Activated naive CD4-positive, alpha-beta T cell treated with anti-CD3 and anti-CD28 coated beads, Interleukin-2, amount 50 U/mL, for 24 hours (primary cell): ENCODE measurements at regions not wholly inside any gene's neighbourhood (a gene's known extent, or its start where the extent isn't known, plus 50 kb on each side); places are given as distances from the start of the nearest gene placed in this dataset.

Experiments used
- H3K27ac Mint-ChIP-seq: one replicate; pipeline ENCODE4 v1.8.0; 2021; ENCODE audit warnings: mild to moderate bottlenecking, mixed read lengths
- H3K27me3 Mint-ChIP-seq: one replicate; pipeline ENCODE4 v1.8.0; 2021; ENCODE audit warnings: mixed read lengths
- H3K36me3 Mint-ChIP-seq: one replicate; pipeline ENCODE4 v1.8.0; 2021; ENCODE audit warnings: mixed read lengths
- H3K4me1 Mint-ChIP-seq: one replicate; pipeline ENCODE4 v1.8.0; 2021; ENCODE audit warnings: mixed read lengths
- H3K4me3 Mint-ChIP-seq: one replicate; pipeline ENCODE4 v1.8.0; 2021; ENCODE audit warnings: mild to moderate bottlenecking, mixed read lengths
- H3K9me3 Mint-ChIP-seq: one replicate; pipeline ENCODE4 v1.8.0; 2021; ENCODE audit warnings: mixed read lengths

GRCh38 chr12:90045559-90045958 lies 336.9 kb upstream of the ATP2B1 start:
- H3K27me3 Mint-ChIP-seq = no peaks in the 10 kb centered on the region
- H3K4me1 Mint-ChIP-seq = no peaks in the 10 kb centered on the region
- H3K9me3 Mint-ChIP-seq = no peaks in the 10 kb centered on the region
- H3K36me3 Mint-ChIP-seq = no peaks in the 10 kb centered on the region
- H3K4me3 Mint-ChIP-seq = no peak overlapping the region
- no peak overlapping the region for H3K27ac Mint-ChIP-seq

- no peak overlapping the region for H3K27ac Mint-ChIP-seq
- H3K36me3 Mint-ChIP-seq = no peaks in the 10 kb centered on the region
- no peaks in the 10 kb centered on the region for H3K4me1 Mint-ChIP-seq
- H3K4me3 Mint-ChIP-seq = no peak overlapping the region
- no peaks in the 10 kb centered on the region for H3K9me3 Mint-ChIP-seq
- H3K27me3 Mint-ChIP-seq = no peaks in the 10 kb centered on the region
Observed at GRCh38 chr12:90044069-90044468, 335.4 kb upstream of the ATP2B1 start.

DNA sequence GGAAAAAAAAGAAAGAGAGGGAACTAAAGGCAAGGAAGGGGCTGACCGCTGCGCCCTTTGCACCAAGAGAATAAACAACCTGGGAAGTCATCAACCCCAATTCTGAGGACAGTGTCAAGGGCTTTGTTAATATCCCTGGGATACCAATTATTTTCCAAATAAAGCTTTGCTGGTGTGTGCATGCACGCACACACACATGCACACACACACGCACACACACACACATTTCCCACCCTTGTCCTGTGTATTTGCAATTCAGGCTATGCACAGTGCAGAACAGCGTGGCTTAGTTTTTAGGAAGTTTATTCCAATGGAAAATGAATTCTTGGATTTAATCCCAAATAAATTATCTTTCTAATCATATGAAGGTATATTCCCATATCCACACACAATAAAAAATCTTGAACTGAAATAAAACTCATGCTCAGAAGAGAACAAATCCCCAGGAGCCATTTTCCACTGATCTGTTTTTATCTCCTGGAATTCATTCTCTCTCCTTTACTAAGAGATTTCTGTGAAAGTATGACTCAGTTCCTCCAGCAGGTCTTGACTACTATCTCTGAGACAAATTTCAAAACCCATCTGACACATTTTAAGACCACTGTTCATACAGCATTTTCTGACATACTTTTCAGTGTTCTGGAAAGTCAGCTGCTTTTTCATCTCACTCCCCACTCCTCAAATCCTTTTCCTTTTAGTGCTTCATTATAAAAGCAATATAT lies 334.4 kb upstream of the ATP2B1 start:
- Mint-ChIP-seq H3K36me3 (no peaks in the 10 kb centered on the region), H3K27ac (no peak overlapping the region), H3K27me3 (no peaks in the 10 kb centered on the region), H3K4me1 (no peaks in the 10 kb centered on the region), H3K4me3 (no peak overlapping the region), H3K9me3 (no peaks in the 10 kb centered on the region)

- Mint-ChIP-seq H3K27me3 (no peaks in the 10 kb centered on the region), H3K4me3 (no peak overlapping the region), H3K4me1 (peaks cover 14% of the 10 kb centered on the region), H3K27ac (no peak overlapping the region), H3K9me3 (peaks cover 5% of the 10 kb centered on the region), H3K36me3 (no peaks in the 10 kb centered on the region)
Observed at GRCh38 chr12:90038289-90038688, 329.7 kb upstream of the ATP2B1 start.

- no peak overlapping the region for H3K27ac Mint-ChIP-seq
- no peak overlapping the region for H3K4me3 Mint-ChIP-seq
- no peaks in the 10 kb centered on the region for H3K36me3 Mint-ChIP-seq
- peaks cover 14% of the 10 kb centered on the region for H3K4me1 Mint-ChIP-seq
- H3K9me3 Mint-ChIP-seq = peaks cover 5% of the 10 kb centered on the region
- no peaks in the 10 kb centered on the region for H3K27me3 Mint-ChIP-seq
Observed at GRCh38 chr12:90037740-90038139, 329.1 kb upstream of the ATP2B1 start.

DNA sequence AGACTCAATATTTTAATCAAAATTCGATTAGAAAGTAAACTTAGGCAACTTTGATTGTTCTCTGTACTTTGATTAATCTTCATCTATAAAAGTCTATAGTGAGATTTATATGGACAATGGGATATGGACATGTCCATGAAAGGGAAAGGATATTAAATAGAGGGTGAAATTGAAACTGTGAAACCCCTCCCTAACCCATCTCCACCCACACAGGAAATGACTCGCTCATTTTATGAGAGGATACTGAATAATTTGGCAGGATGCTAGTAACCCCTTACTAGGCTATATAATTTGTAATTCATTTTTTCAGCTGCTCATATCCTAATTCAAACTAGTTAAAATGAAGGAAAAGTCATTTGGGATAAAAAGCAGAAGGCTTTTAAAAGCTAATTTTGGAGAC lies 328.0 kb upstream of the ATP2B1 start:
- Mint-ChIP-seq H3K27me3 (no peaks in the 10 kb centered on the region), H3K36me3 (no peaks in the 10 kb centered on the region), H3K4me1 (peaks cover 14% of the 10 kb centered on the region), H3K4me3 (no peak overlapping the region), H3K9me3 (peaks cover 5% of the 10 kb centered on the region), H3K27ac (no peak overlapping the region)

- H3K27ac Mint-ChIP-seq = no peak overlapping the region
- H3K36me3 Mint-ChIP-seq = no peaks in the 10 kb centered on the region
- H3K4me1 Mint-ChIP-seq = peaks cover 5% of the 10 kb centered on the region
- no peaks in the 10 kb centered on the region for H3K9me3 Mint-ChIP-seq
- no peaks in the 10 kb centered on the region for H3K27me3 Mint-ChIP-seq
- H3K4me3 Mint-ChIP-seq = no peak overlapping the region
Observed at GRCh38 chr12:90030726-90031125, 322.1 kb upstream of the ATP2B1 start.

DNA sequence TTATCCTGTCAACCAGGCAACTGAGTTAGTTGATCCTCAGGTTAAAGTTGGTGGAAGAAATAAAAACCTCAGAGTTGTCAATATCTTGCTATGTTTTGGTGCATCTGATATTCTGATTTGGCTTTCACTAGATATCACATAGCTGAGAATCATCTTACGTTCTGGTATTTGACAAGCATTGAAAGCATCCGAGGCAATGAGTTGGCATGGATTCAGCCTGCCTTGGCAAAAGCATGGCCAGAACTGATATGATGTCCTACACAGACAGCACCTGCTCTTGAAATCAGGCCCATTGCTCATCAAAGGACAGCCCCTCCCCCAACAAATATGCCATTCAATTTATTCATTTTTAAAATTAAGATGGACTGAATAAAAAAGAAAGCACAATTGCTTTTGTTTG lies 320.7 kb upstream of the ATP2B1 start:
- Mint-ChIP-seq H3K4me1 (peaks cover 5% of the 10 kb centered on the region), H3K9me3 (no peaks in the 10 kb centered on the region), H3K27me3 (no peaks in the 10 kb centered on the region), H3K4me3 (no peak overlapping the region), H3K36me3 (no peaks in the 10 kb centered on the region), H3K27ac (no peak overlapping the region)

DNA sequence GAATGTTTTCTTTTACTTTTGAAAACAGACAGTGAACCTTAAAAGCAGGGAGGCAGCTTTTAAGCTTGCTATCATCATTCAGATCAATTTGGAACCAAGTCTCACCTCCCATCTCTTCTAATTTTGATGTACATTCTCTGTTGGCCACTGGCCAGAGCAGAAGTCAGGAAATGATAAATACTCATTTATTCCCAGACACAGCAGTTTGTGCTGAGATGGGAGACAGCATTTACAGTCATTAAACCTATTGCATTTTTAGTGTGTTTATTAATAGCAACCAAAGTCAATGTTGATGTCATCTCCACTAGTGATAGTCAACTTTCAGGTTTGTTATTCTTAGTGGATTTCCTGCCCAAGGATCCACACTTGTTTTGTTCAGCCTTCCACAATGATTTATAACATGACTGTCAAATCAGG lies 320.0 kb upstream of the ATP2B1 start:
- peaks cover 5% of the 10 kb centered on the region for H3K4me1 Mint-ChIP-seq
- no peaks in the 10 kb centered on the region for H3K27me3 Mint-ChIP-seq
- H3K4me3 Mint-ChIP-seq = no peak overlapping the region
- no peaks in the 10 kb centered on the region for H3K36me3 Mint-ChIP-seq
- H3K9me3 Mint-ChIP-seq = no peaks in the 10 kb centered on the region
- H3K27ac Mint-ChIP-seq = no peak overlapping the region

GRCh38 chr12:90027889-90028634 lies 319.4 kb upstream of the ATP2B1 start:
- Mint-ChIP-seq H3K9me3 (no peaks in the 10 kb centered on the region), H3K27me3 (no peaks in the 10 kb centered on the region), H3K27ac (no peak overlapping the region), H3K4me1 (peaks cover 5% of the 10 kb centered on the region), H3K4me3 (no peak overlapping the region), H3K36me3 (no peaks in the 10 kb centered on the region)

DNA sequence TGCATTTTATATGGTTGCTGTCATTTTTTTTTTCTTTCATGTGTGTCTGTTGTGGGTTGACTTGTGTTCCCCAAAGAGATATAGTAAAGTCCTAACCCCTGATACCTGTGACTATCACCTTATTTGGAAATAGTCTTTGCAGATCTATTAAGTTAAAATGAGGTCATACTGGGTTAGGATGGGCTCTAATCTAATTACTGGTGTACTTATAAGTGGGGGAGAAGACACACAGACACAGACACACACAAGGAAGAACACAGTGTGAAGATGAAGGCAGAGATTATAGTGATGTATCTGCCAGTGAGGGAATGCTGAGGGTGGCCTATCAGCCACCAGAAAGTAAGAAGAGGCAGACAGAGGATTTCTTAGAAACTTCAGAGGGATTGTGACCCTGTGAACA lies 318.4 kb upstream of the ATP2B1 start:
- Mint-ChIP-seq H3K4me1 (peaks cover 5% of the 10 kb centered on the region), H3K27ac (no peak overlapping the region), H3K36me3 (no peaks in the 10 kb centered on the region), H3K4me3 (no peak overlapping the region), H3K9me3 (no peaks in the 10 kb centered on the region), H3K27me3 (no peaks in the 10 kb centered on the region)

DNA sequence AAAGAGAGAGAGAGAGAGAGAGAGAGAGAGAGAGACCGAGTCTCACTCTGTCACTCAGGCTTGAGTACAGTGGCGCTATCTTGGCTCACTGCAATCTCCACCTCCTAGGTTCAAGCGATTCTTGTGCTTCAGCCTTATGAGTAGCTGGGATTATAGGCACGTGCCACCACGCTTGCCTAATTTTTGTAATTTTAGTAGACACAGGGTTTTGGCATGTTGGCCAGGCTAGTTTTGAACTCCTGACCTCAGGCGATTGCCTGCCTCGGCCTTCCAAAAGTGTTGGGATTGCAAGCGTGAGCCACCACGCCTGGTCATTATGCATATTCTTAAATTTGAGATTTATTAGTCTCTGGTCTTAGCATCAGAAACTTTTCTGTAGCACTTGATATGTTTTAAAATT lies 317.9 kb upstream of the ATP2B1 start:
- no peak overlapping the region for H3K4me3 Mint-ChIP-seq
- H3K36me3 Mint-ChIP-seq = no peaks in the 10 kb centered on the region
- H3K9me3 Mint-ChIP-seq = no peaks in the 10 kb centered on the region
- no peak overlapping the region for H3K27ac Mint-ChIP-seq
- H3K27me3 Mint-ChIP-seq = no peaks in the 10 kb centered on the region
- peaks cover 5% of the 10 kb centered on the region for H3K4me1 Mint-ChIP-seq

DNA sequence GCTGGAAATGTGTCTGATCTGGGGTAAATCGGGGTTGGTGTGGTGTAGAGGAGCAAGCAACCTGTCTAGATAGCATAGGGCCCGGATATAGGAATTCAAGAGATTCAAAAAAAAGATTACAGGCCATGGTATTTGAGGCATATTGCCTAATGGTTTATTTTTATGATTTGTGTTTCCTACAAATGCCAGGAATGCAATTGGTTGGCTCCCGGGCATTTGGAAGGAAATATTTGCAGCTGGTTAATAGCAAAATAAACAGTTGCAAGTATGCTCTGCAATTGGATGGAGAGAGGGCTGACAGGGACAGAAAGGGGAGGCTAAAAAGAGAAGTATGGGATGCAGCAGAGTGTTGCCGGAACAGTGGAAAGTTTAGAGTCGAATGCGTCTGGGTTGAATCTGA lies 315.6 kb upstream of the ATP2B1 start:
- Mint-ChIP-seq H3K27ac (no peak overlapping the region), H3K4me3 (no peak overlapping the region), H3K4me1 (peaks cover 5% of the 10 kb centered on the region)

DNA sequence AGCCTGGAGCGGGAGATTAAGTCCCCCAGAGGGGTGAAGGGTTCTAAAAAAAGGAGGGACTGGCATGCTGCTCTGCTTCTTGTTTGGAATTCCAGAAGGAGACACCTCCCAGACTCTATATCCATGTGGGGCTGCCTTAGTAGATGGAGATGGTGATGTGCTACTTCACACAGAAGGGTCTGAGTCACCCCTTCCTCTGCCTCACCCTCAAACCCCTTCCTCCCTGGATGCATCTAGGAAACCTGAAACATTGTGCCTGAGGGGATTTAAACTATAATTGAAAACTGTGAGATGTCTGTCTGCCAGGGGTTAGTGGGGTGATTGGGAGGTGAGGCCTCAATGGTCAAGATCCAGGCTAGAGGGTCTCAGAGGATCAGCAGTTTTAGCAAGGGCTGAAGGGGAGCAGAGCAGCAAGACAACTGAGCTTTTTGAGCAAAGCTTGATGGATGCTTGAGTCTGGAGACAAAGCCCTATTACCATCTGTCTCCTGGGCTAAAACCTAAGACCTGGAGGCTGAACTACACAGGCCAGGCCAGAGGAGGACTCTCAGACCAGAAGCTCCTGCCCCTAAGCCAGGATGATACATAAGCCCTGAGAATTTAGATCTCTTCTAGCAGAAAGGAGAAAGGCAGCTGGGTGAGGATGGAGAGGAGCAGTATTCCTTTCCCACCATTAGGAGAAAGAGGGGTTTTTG lies 314.7 kb upstream of the ATP2B1 start:
- Mint-ChIP-seq H3K4me1 (no peaks in the 10 kb centered on the region), H3K36me3 (no peaks in the 10 kb centered on the region), H3K9me3 (no peaks in the 10 kb centered on the region)

More for the DNA sequence above, 315.6 kb upstream of the ATP2B1 start:
- Mint-ChIP-seq H3K36me3 (no peaks in the 10 kb centered on the region), H3K9me3 (no peaks in the 10 kb centered on the region), H3K27me3 (no peaks in the 10 kb centered on the region)

DNA sequence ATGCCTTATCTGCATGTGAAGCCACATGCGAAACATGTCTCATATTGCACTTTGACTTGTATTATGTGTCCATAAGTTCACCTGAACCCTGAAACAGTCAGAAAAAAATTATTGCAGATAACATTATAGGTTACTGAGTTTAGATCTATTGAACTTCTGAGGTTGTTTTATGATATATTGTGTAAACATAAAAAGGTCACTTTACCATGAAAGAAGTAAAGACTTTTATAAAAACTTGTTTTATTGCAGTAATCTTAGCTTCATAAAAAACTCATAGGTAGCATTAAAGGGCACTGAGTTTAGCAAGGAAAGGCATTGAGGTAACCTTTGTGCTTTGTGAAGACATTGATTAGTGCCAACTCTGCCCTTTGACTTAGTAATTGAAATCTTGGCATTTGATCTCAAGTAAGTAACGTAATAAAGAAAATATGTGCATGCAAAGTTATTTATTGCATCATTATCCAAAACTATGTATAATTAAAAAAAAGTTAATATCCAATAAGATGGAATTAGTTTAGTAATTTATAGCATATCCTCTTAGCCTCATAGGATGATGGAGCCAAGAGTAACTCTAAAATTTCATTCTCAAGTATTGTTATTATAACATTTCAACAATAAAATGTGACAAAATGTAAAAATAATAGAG lies 313.3 kb upstream of the ATP2B1 start:
- Mint-ChIP-seq H3K4me3 (no peak overlapping the region), H3K27me3 (no peaks in the 10 kb centered on the region), H3K36me3 (no peaks in the 10 kb centered on the region), H3K4me1 (no peaks in the 10 kb centered on the region), H3K27ac (no peak overlapping the region), H3K9me3 (no peaks in the 10 kb centered on the region)

More for the DNA sequence above, 314.7 kb upstream of the ATP2B1 start:
- H3K27me3 Mint-ChIP-seq = no peaks in the 10 kb centered on the region
- H3K4me3 Mint-ChIP-seq = no peak overlapping the region
- no peak overlapping the region for H3K27ac Mint-ChIP-seq

DNA sequence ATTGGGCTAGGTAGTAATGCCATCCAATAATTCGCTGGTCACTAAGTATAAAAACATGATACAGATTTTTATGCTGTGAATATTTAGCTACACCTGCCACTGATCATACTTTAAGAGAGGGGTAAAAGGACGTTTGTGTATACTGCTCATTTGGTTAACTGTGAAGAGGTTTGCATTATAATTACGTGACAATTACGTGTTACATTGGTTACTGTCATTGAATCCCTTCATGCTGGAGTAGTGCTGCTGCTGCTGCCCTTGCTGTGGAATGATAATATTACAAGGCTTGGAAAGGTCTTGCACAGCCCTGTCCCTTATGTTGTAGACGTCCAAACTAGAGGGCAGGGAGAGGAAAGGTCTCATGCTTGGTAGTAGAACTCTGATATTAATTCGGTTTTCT lies 312.2 kb upstream of the ATP2B1 start:
- H3K27ac Mint-ChIP-seq = no peak overlapping the region
- H3K27me3 Mint-ChIP-seq = no peaks in the 10 kb centered on the region
- no peak overlapping the region for H3K4me3 Mint-ChIP-seq
- H3K4me1 Mint-ChIP-seq = no peaks in the 10 kb centered on the region
- H3K9me3 Mint-ChIP-seq = no peaks in the 10 kb centered on the region
- H3K36me3 Mint-ChIP-seq = no peaks in the 10 kb centered on the region
